K562 (cell line): ENCODE measurements at regions not wholly inside any gene's neighbourhood (a gene's known extent, or its start where the extent isn't known, plus 50 kb on each side); places are given as distances from the start of the nearest gene placed in this dataset.

Experiments used
- ATAC-seq: fragments of 200-7000 bp; cut with Tn5 transposase; 3 replicates; pipeline ENCODE4 v1.9.1; 2020; ENCODE audit warnings: moderate library complexity
- BruUV-seq: library from RNA; stranded (reverse); fragments of 400-500 nt; replicated peaks from 2 replicates; lab custom pipeline; 2021; lab: Mats Ljungman, UMichigan
- CTCF ChIA-PET: fragments of 300-600 bp; formaldehyde crosslinking; extraction: SDS; loops from one replicate; lab custom pipeline; 2021; ENCODE audit warnings: low intra/inter-chr PET ratio; lab: Yijun Ruan, JAX
- POLR2A ChIA-PET: fragments of 300-600, 350-650 bp; sonication (Branson Sonifier 250); formaldehyde crosslinking; extraction: SDS; loops from one replicate; lab custom pipeline; 2021; ENCODE audit warnings: antibody characterized with exemption, inconsistent platforms; lab: Yijun Ruan, JAX
- DNase-seq, 4 experiments: peaks; one replicate each; pipeline versions ENCODE4 v3.0.0 to v3.0.0-alpha.2; 2011 to 2018; ENCODE audit warnings: low spot score in 3 of 4, mixed read lengths in 3 of 4; ENCODE audit errors: extremely low read depth in 1 of 4
- FAIRE-seq: peaks from 2 replicates; lab custom pipeline; 2011; peaks lifted over from hg19 to GRCh38; lab: Jason Lieb, UNC
- H2AFZ ChIP-seq: 2 replicates; pipeline ENCODE4 v1.6.0; 2011; ENCODE audit warnings: low read depth, low read length, control low read depth, inconsistent platforms
- H3K27ac ChIP-seq: fragments of 200-600 bp; 3 replicates; pipeline ENCODE4 v1.8.0; 2011; ENCODE audit warnings: low read depth, mild to moderate bottlenecking, control low read depth, inconsistent platforms, low read length, moderate library complexity, mixed read lengths; ENCODE audit errors: extremely low read depth
- H3K27me3 ChIP-seq, 2 experiments: fragments of 300-600 bp in 1 of 2; 2 replicates in 1 of 2; 3 replicates in 1 of 2; pipeline versions ENCODE4 v1.6.0 to v1.8.0; 2011; ENCODE audit warnings: inconsistent platforms in 2 of 2, low read length in 2 of 2, mild to moderate bottlenecking in 1 of 2, mixed read lengths in 1 of 2, moderate library complexity in 1 of 2; ENCODE audit not compliant: control insufficient read depth in 2 of 2, insufficient read depth in 2 of 2
- H3K36me3 ChIP-seq: fragments of 300-600 bp; 3 replicates; pipeline ENCODE4 v1.8.0; 2011; ENCODE audit warnings: mild to moderate bottlenecking, low read length, inconsistent platforms; ENCODE audit not compliant: control insufficient read depth, insufficient read depth
- H3K4me1 ChIP-seq, 2 experiments: fragments of 200-600 bp in 1 of 2; replicated peaks in 1 of 2; 2 replicates in 1 of 2; 3 replicates in 1 of 2; pipeline versions ENCODE4 v1.5.1 to v1.8.0; 2011; ENCODE audit warnings: inconsistent platforms in 2 of 2, low read length in 2 of 2, mild to moderate bottlenecking in 1 of 2, mixed read lengths in 1 of 2, moderate library complexity in 1 of 2; ENCODE audit not compliant: control insufficient read depth in 2 of 2, insufficient read depth in 2 of 2
- H3K4me2 ChIP-seq: 2 replicates; pipeline ENCODE4 v1.6.1; 2011; ENCODE audit warnings: low read length, control low read depth, inconsistent platforms, mixed read lengths; ENCODE audit not compliant: insufficient read depth
- H3K4me3 ChIP-seq: fragments of 200-600 bp; sonication (generic), shearing (Covaris generic); 2 replicates; pipeline ENCODE4 v1.5.1; 2016; ENCODE audit warnings: control low read depth, inconsistent platforms
- H3K79me2 ChIP-seq: fragments of 200-600 bp; 3 replicates; pipeline ENCODE4 v1.8.0; 2011; ENCODE audit warnings: low read length, inconsistent platforms; ENCODE audit not compliant: control insufficient read depth, insufficient read depth
- H3K9ac ChIP-seq, 2 experiments: 2 replicates each; pipeline versions ENCODE4 v1.6.0 to v1.6.1; 2011; ENCODE audit warnings: low read depth in 2 of 2, low read length in 2 of 2, control low read depth in 1 of 2, inconsistent platforms in 1 of 2, mild to moderate bottlenecking in 1 of 2, mixed read lengths in 1 of 2; ENCODE audit not compliant: insufficient read depth in 1 of 2
- H3K9me1 ChIP-seq: one replicate; pipeline ENCODE4 v1.6.0; 2011; ENCODE audit warnings: inconsistent platforms, mild to moderate bottlenecking, low read length, moderate library complexity; ENCODE audit not compliant: control insufficient read depth, insufficient read depth
- H3K9me3 ChIP-seq: replicated peaks from 2 replicates; pipeline ENCODE4 v1.5.1; 2011; ENCODE audit warnings: low read depth, low read length, inconsistent platforms; ENCODE audit not compliant: control insufficient read depth, insufficient read depth
- H4K20me1 ChIP-seq: replicated peaks from 2 replicates; pipeline ENCODE4 v1.6.1; 2011; ENCODE audit warnings: low read length, inconsistent platforms, mixed read lengths; ENCODE audit not compliant: control insufficient read depth, insufficient read depth
- E2F8 ChIP-seq: fragments of 450-650 bp; IDR thresholded peaks from 2 replicates; pipeline ENCODE4 v1.7.1; 2018; ENCODE audit warnings: mild to moderate bottlenecking, low read depth; ENCODE audit not compliant: partially characterized antibody
- EHMT2 ChIP-seq: fragments of 450-650 bp; IDR thresholded peaks from 2 replicates; pipeline ENCODE4 v1.6.1; 2018; ENCODE audit warnings: antibody characterized with exemption
- WGBS: fragments of 100-300 bp; shearing (Covaris generic); methylation state at CpG from one replicate; pipeline ENCODE4 v1.1.6; 2016; ENCODE audit warnings: low coverage, mixed read lengths; ENCODE audit not compliant: insufficient coverage; ENCODE audit errors: missing lambda C conversion rate; 5-methylcytosine and 5-hydroxymethylcytosine counted together
- in situ Hi-C: fragments of 300-500 bp; cut with MboI; formaldehyde crosslinking; loops from 4 replicates; pipeline ENCODE4 v1.15.0; 2018; ENCODE audit warnings: inconsistent platforms, mixed read lengths
- intact Hi-C: fragments of 100-400 bp; cut with micrococcal nuclease; formaldehyde crosslinking; loops from 2 replicates; pipeline ENCODE4 v1.14.2; 2022
- TF ChIP-seq, protein P1 (sequence below), 2 experiments: fragments of 450-650 bp; formaldehyde crosslinking in 1 of 2; IDR thresholded peaks; 2 replicates each; pipeline versions ENCODE4 v1.4.0 to v1.6.1; 2014 to 2020; ENCODE audit warnings: mild to moderate bottlenecking in 2 of 2, borderline replicate concordance in 1 of 2, low read depth in 1 of 2
- TF ChIP-seq, protein P2 (sequence below), 2 experiments: fragments of 450-650 bp; IDR thresholded peaks; 2 replicates each; pipeline ENCODE4 v1.6.1; 2018; ENCODE audit warnings: mild to moderate bottlenecking in 2 of 2, low read depth in 1 of 2; ENCODE audit not compliant: partially characterized antibody in 2 of 2

GRCh38 chr15:77709135-77709886, 76.6 kb upstream of the LINGO1 start:
- Histone ChIP-seq H3K9ac (no peak overlapping the region; a peak in 1 of 4 replicates), H3K9me1 (no peaks in the 10 kb centered on the region), H2AFZ (no peak overlapping the region), H3K4me3 (no peak overlapping the region), H3K27ac (no peak overlapping the region), H3K79me2 (no peaks in the 10 kb centered on the region), H4K20me1 (peaks cover 3% of the 10 kb centered on the region; the same call in 1 of the 2 replicates), H3K4me1 (peaks cover 0 to 6% of the 10 kb centered on the region in 2 experiments; a peak in 1 of 5 replicates), H3K4me2 (no peak overlapping the region), H3K36me3 (no peaks in the 10 kb centered on the region), H3K9me3 (no peaks in the 10 kb centered on the region), H3K27me3 (peaks cover 9 to 51% of the 10 kb centered on the region in 2 experiments; a peak in 4 of 5 replicates)
- peak in 3 of 4 experiments; percentile 21 to 38 (median 22) for DNase-seq
- peak; percentile 69 for ATAC-seq
- in situ Hi-C loops, result no loop called here
- BruUV-seq, result no TSS peak
- intact Hi-C loops, result loop anchor here (2.0 kb wide), 1 partner anchor 75 kb away; no protein-coding TSS in a partner anchor
- CTCF ChIA-PET, result no interaction called here
- POLR2A ChIA-PET, result interaction anchor here (0.5 to 2.1 kb wide), 4 partner anchors 9 to 440 kb away, joined by 3 to 6 read pairs (median 4); partner anchors contain the start of gene IDH3A
- FAIRE-seq, result peak; percentile 42
- WGBS, result 4% methylated on average over 9 of the region's 10 CpGs
- TF ChIP-seq E2F8 (no peak), EHMT2 (peak; percentile 97)
- TF ChIP-seq, protein P1, sequence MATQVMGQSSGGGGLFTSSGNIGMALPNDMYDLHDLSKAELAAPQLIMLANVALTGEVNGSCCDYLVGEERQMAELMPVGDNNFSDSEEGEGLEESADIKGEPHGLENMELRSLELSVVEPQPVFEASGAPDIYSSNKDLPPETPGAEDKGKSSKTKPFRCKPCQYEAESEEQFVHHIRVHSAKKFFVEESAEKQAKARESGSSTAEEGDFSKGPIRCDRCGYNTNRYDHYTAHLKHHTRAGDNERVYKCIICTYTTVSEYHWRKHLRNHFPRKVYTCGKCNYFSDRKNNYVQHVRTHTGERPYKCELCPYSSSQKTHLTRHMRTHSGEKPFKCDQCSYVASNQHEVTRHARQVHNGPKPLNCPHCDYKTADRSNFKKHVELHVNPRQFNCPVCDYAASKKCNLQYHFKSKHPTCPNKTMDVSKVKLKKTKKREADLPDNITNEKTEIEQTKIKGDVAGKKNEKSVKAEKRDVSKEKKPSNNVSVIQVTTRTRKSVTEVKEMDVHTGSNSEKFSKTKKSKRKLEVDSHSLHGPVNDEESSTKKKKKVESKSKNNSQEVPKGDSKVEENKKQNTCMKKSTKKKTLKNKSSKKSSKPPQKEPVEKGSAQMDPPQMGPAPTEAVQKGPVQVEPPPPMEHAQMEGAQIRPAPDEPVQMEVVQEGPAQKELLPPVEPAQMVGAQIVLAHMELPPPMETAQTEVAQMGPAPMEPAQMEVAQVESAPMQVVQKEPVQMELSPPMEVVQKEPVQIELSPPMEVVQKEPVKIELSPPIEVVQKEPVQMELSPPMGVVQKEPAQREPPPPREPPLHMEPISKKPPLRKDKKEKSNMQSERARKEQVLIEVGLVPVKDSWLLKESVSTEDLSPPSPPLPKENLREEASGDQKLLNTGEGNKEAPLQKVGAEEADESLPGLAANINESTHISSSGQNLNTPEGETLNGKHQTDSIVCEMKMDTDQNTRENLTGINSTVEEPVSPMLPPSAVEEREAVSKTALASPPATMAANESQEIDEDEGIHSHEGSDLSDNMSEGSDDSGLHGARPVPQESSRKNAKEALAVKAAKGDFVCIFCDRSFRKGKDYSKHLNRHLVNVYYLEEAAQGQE (IDR thresholded peaks at IDR 0.05; ENCODE audit: borderline replicate concordance), result peak; percentile 98
- TF ChIP-seq, protein P1 (CRISPR knock-in tag; IDR thresholded peaks at IDR 0.05; ENCODE audit: low read depth), result peak; percentile 89
- TF ChIP-seq, protein P2, sequence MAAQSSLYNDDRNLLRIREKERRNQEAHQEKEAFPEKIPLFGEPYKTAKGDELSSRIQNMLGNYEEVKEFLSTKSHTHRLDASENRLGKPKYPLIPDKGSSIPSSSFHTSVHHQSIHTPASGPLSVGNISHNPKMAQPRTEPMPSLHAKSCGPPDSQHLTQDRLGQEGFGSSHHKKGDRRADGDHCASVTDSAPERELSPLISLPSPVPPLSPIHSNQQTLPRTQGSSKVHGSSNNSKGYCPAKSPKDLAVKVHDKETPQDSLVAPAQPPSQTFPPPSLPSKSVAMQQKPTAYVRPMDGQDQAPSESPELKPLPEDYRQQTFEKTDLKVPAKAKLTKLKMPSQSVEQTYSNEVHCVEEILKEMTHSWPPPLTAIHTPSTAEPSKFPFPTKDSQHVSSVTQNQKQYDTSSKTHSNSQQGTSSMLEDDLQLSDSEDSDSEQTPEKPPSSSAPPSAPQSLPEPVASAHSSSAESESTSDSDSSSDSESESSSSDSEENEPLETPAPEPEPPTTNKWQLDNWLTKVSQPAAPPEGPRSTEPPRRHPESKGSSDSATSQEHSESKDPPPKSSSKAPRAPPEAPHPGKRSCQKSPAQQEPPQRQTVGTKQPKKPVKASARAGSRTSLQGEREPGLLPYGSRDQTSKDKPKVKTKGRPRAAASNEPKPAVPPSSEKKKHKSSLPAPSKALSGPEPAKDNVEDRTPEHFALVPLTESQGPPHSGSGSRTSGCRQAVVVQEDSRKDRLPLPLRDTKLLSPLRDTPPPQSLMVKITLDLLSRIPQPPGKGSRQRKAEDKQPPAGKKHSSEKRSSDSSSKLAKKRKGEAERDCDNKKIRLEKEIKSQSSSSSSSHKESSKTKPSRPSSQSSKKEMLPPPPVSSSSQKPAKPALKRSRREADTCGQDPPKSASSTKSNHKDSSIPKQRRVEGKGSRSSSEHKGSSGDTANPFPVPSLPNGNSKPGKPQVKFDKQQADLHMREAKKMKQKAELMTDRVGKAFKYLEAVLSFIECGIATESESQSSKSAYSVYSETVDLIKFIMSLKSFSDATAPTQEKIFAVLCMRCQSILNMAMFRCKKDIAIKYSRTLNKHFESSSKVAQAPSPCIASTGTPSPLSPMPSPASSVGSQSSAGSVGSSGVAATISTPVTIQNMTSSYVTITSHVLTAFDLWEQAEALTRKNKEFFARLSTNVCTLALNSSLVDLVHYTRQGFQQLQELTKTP (IDR thresholded peaks at IDR 0.05; ENCODE audit: low read depth in 1 of 2, partially characterized antibody in 2 of 2), result peak in 1 of 2 experiments; percentile 44
